MM.1S (cell line): ENCODE measurements at regions not wholly inside any gene's neighbourhood (a gene's known extent, or its start where the extent isn't known, plus 50 kb on each side); places are given as distances from the start of the nearest gene placed in this dataset.

Experiments
- EZH2 ChIP-seq: fragments of 300-600 bp; sonication (generic); optimal IDR thresholded peaks from 2 replicates; pipeline ENCODE3; 2017; ENCODE audit warnings: low read depth, mild to moderate bottlenecking, antibody characterized with exemption, low read length, mixed read lengths
- EZH2phosphoT487 ChIP-seq: fragments of 300-600 bp; sonication (generic); IDR thresholded peaks from 2 replicates; pipeline ENCODE4 v1.6.1; 2018; ENCODE audit warnings: antibody characterized with exemption, low read length
- TF ChIP-seq, protein P1 (sequence below): fragments of 300-600 bp; sonication (generic); IDR thresholded peaks from 2 replicates; pipeline ENCODE4 v1.5.1; 2016; ENCODE audit warnings: antibody characterized with exemption, low read length, mixed read lengths

DNA sequence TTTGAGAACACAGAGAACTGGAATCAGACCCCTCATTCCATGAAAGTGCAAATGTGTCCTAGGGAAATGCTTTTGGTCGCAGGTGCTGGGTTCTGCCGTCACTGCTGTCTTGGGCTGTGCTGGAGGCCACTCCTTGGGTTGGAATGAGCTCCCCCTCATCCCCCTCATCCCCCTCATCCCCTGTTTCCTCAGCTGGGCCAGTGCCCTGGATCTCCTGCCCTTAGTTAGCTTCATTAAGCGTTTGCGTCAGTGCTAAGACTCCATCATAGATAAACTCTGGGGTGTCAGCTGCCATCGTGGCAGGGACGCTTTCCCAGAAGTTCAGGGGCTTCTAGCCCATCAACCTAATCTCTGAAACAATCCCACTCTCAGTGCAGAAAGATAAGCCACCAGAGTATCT, 97.1 kb upstream of the ZNF516 start:
- TF ChIP-seq, protein P1, sequence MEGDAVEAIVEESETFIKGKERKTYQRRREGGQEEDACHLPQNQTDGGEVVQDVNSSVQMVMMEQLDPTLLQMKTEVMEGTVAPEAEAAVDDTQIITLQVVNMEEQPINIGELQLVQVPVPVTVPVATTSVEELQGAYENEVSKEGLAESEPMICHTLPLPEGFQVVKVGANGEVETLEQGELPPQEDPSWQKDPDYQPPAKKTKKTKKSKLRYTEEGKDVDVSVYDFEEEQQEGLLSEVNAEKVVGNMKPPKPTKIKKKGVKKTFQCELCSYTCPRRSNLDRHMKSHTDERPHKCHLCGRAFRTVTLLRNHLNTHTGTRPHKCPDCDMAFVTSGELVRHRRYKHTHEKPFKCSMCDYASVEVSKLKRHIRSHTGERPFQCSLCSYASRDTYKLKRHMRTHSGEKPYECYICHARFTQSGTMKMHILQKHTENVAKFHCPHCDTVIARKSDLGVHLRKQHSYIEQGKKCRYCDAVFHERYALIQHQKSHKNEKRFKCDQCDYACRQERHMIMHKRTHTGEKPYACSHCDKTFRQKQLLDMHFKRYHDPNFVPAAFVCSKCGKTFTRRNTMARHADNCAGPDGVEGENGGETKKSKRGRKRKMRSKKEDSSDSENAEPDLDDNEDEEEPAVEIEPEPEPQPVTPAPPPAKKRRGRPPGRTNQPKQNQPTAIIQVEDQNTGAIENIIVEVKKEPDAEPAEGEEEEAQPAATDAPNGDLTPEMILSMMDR: no peak
- no peak for TF ChIP-seq EZH2
- no peak for TF ChIP-seq EZH2phosphoT487
